AG09319 (cell line): ENCODE measurements at regions not wholly inside any gene's neighbourhood (a gene's known extent, or its start where the extent isn't known, plus 50 kb on each side); places are given as distances from the start of the nearest gene placed in this dataset.

ENCODE experiments used
- DNase-seq: peaks from one replicate; pipeline ENCODE4 v3.0.0-alpha.2; 2010; ENCODE audit warnings: low read depth; ENCODE audit errors: extremely low read depth
- CTCF ChIP-seq: IDR thresholded peaks from 2 replicates; pipeline ENCODE4 v1.5.1; 2011; ENCODE audit warnings: low read depth, mild to moderate bottlenecking, inconsistent platforms, low read length, moderate library complexity

GRCh38 chr3:41115069-41115468 lies 84.2 kb upstream of the CTNNB1 start:
- TF ChIP-seq CTCF, result no peak
- DNase-seq, result no peak

GRCh38 chr3:41116851-41117250 lies 82.5 kb upstream of the CTNNB1 start:
- no peak for DNase-seq
- TF ChIP-seq CTCF, result no peak

- no peak for TF ChIP-seq CTCF
- no peak for DNase-seq
Observed at GRCh38 chr3:41117398-41117870, 81.9 kb upstream of the CTNNB1 start.

- no peak for TF ChIP-seq CTCF
- no peak for DNase-seq
Observed at GRCh38 chr3:41118461-41119390, 80.6 kb upstream of the CTNNB1 start.

GRCh38 chr3:41120460-41120859 lies 78.8 kb upstream of the CTNNB1 start:
- DNase-seq, result no peak
- no peak for TF ChIP-seq CTCF

GRCh38 chr3:41125258-41125657 lies 74.0 kb upstream of the CTNNB1 start:
- TF ChIP-seq CTCF, result no peak
- no peak for DNase-seq

GRCh38 chr3:41126472-41126871 lies 72.8 kb upstream of the CTNNB1 start:
- TF ChIP-seq CTCF, result no peak
- no peak for DNase-seq
